ENCODE measurements at regions not wholly inside any gene's neighbourhood (a gene's known extent, or its start where the extent isn't known, plus 50 kb on each side); places are given as distances from the start of the nearest gene placed in this dataset.
"Not testable (repeated sequence)": the region's sequence is repeated elsewhere in the genome, so short reads cannot be mapped to it uniquely, and the experiment has no call there.

GRCh38 chr1:53398091-53398490 lies 61.1 kb upstream of the DMRTB1 start:
- no peaks in the 10 kb centered on the region for H3K36me3 Mint-ChIP-seq
- ChIA-PET CTCF (interaction anchor here in 1 of 2 donors (1.2 kb wide), 1 partner anchor 120 kb away, joined by 4 read pairs; no protein-coding TSS in a partner anchor), POLR2A (interaction anchor here in 1 of 2 donors (0.5 kb wide), 1 partner anchor 1629 kb away, joined by 3 read pairs; no protein-coding TSS in a partner anchor)
- no peak for ATAC-seq (replicated peaks in 1 of 4)
- whole genome bisulfite sequencing (ENCODE audit: insufficient coverage) = no CpG with 5 or more reads among the region's 4 CpGs
- H3K27ac ChIP-seq (ENCODE audit: low read length) = no peak overlapping the region
- no peak for DNase-seq
- H3K4me1 Mint-ChIP-seq = peaks cover 0 to 2% (median 0%) of the 10 kb centered on the region in 3 donors
- H3K4me1 ChIP-seq (ENCODE audit: control insufficient read depth in 1 of 2, extremely low read depth in 1 of 2, insufficient read depth in 2 of 2, low read length in 2 of 2) = peaks cover 0 to 5% of the 10 kb centered on the region in 2 experiments
- no peaks in the 10 kb centered on the region for H3K36me3 ChIP-seq (ENCODE audit: control insufficient read depth in 2 of 2, extremely low read depth in 1 of 2, insufficient read depth in 1 of 2, low read length in 1 of 2)
- peaks cover 0 to 3% of the 10 kb centered on the region in 2 donors for H3K27me3 Mint-ChIP-seq
- H3K27me3 ChIP-seq (replicated peaks in 1 of 2; ENCODE audit: control insufficient read depth in 2 of 2, extremely low read depth in 1 of 2, insufficient read depth in 2 of 2, low read length in 1 of 2) = peaks cover 0 to 9% of the 10 kb centered on the region in 2 experiments
- no peaks in the 10 kb centered on the region for H3K9me3 Mint-ChIP-seq
- no peaks in the 10 kb centered on the region for H3K9me3 ChIP-seq
- no peak overlapping the region for H3K27ac Mint-ChIP-seq
- no peak overlapping the region for H3K4me3 ChIP-seq (ENCODE audit: control insufficient read depth in 1 of 2, extremely low read depth in 1 of 2, low read length in 1 of 2)
- H3K4me3 Mint-ChIP-seq = no peak overlapping the region

- ATAC-seq (replicated peaks in 1 of 4) = no peak
- peaks cover 0 to 10% of the 10 kb centered on the region in 2 experiments for H3K27me3 ChIP-seq (replicated peaks in 1 of 2; ENCODE audit: control insufficient read depth in 2 of 2, extremely low read depth in 1 of 2, insufficient read depth in 2 of 2, low read length in 1 of 2)
- no peaks in the 10 kb centered on the region for H3K36me3 ChIP-seq (ENCODE audit: control insufficient read depth in 2 of 2, extremely low read depth in 1 of 2, insufficient read depth in 1 of 2, low read length in 1 of 2)
- DNase-seq = no peak
- Mint-ChIP-seq H3K4me1 (no peaks in the 10 kb centered on the region), H3K27ac (no peak overlapping the region), H3K9me3 (no peaks in the 10 kb centered on the region), H3K36me3 (no peaks in the 10 kb centered on the region), H3K27me3 (peaks cover 0 to 3% of the 10 kb centered on the region in 2 donors), H3K4me3 (no peak overlapping the region)
- H3K27ac ChIP-seq (ENCODE audit: low read length) = no peak overlapping the region
- no peaks in the 10 kb centered on the region for H3K9me3 ChIP-seq
- H3K4me1 ChIP-seq (ENCODE audit: control insufficient read depth in 1 of 2, extremely low read depth in 1 of 2, insufficient read depth in 2 of 2, low read length in 2 of 2) = no peaks in the 10 kb centered on the region
- H3K4me3 ChIP-seq (ENCODE audit: control insufficient read depth in 1 of 2, extremely low read depth in 1 of 2, low read length in 1 of 2) = no peak overlapping the region
- POLR2A ChIA-PET = interaction anchor here in 1 of 2 donors (0.5 kb wide), 1 partner anchor 1630 kb away, joined by 3 read pairs; no protein-coding TSS in a partner anchor
- CTCF ChIA-PET = interaction anchor here in 1 of 2 donors (0.7 to 1.2 kb wide), 3 partner anchors 10 to 1306 kb away, joined by 3 to 5 read pairs (median 4); no protein-coding TSS in a partner anchor
- 95% methylated on average over 12 of the region's 20 CpGs for WGBS (ENCODE audit: insufficient coverage)
Observed at GRCh38 chr1:53398576-53399365, 60.4 kb upstream of the DMRTB1 start.

GRCh38 chr1:53399370-53400133 lies 59.6 kb upstream of the DMRTB1 start:
- H3K27me3 ChIP-seq (replicated peaks in 1 of 2; ENCODE audit: control insufficient read depth in 2 of 2, extremely low read depth in 1 of 2, insufficient read depth in 2 of 2, low read length in 1 of 2); H3K36me3 ChIP-seq (ENCODE audit: control insufficient read depth in 2 of 2, extremely low read depth in 1 of 2, insufficient read depth in 1 of 2, low read length in 1 of 2); H3K9me3 Mint-ChIP-seq; POLR2A ChIA-PET; H3K4me1 Mint-ChIP-seq; H3K4me3 Mint-ChIP-seq; H3K9me3 ChIP-seq; H3K4me1 ChIP-seq (ENCODE audit: control insufficient read depth in 1 of 2, extremely low read depth in 1 of 2, insufficient read depth in 2 of 2, low read length in 2 of 2); H3K27ac Mint-ChIP-seq; H3K27ac ChIP-seq (ENCODE audit: low read length); H3K27me3 Mint-ChIP-seq; ATAC-seq (replicated peaks in 1 of 4); H3K36me3 Mint-ChIP-seq; H3K4me3 ChIP-seq (ENCODE audit: control insufficient read depth in 1 of 2, extremely low read depth in 1 of 2, low read length in 1 of 2); DNase-seq: not testable (repeated sequence)
- CTCF ChIA-PET = interaction anchor here in 1 of 2 donors (0.7 kb wide), 1 partner anchor 1307 kb away, joined by 5 read pairs; no protein-coding TSS in a partner anchor
- WGBS (ENCODE audit: insufficient coverage) = 88% methylated on average over 9 of the region's 15 CpGs

- H3K9me3 ChIP-seq = no peaks in the 10 kb centered on the region
- no peaks in the 10 kb centered on the region for H3K4me1 Mint-ChIP-seq
- no peaks in the 10 kb centered on the region for H3K36me3 Mint-ChIP-seq
- H3K27me3 ChIP-seq (replicated peaks in 1 of 2; ENCODE audit: control insufficient read depth in 2 of 2, extremely low read depth in 1 of 2, insufficient read depth in 2 of 2, low read length in 1 of 2) = peaks cover 0 to 10% of the 10 kb centered on the region in 2 experiments
- H3K4me1 ChIP-seq (ENCODE audit: control insufficient read depth in 1 of 2, extremely low read depth in 1 of 2, insufficient read depth in 2 of 2, low read length in 2 of 2) = no peaks in the 10 kb centered on the region
- 92% methylated on average over 13 of the region's 14 CpGs for WGBS (ENCODE audit: insufficient coverage)
- ChIA-PET CTCF (interaction anchor here (0.5 kb wide), 2 partner anchors 8 to 22 kb away, joined by 3 to 5 read pairs; no protein-coding TSS in a partner anchor), POLR2A (no interaction called here)
- H3K4me3 Mint-ChIP-seq = no peak overlapping the region
- H3K27ac ChIP-seq (ENCODE audit: low read length) = no peak overlapping the region
- DNase-seq (no peak), ATAC-seq (replicated peaks in 1 of 4) (no peak)
- H3K27me3 Mint-ChIP-seq = peaks cover 0 to 3% of the 10 kb centered on the region in 2 donors
- no peak overlapping the region for H3K27ac Mint-ChIP-seq
- H3K36me3 ChIP-seq (ENCODE audit: control insufficient read depth in 2 of 2, extremely low read depth in 1 of 2, insufficient read depth in 1 of 2, low read length in 1 of 2) = no peaks in the 10 kb centered on the region
- H3K4me3 ChIP-seq (ENCODE audit: control insufficient read depth in 1 of 2, extremely low read depth in 1 of 2, low read length in 1 of 2) = no peak overlapping the region
- no peaks in the 10 kb centered on the region for H3K9me3 Mint-ChIP-seq
Observed at GRCh38 chr1:53400761-53401674, 58.2 kb upstream of the DMRTB1 start.

GRCh38 chr1:53401813-53402745 lies 57.1 kb upstream of the DMRTB1 start:
- ChIA-PET CTCF (interaction anchor here (0.5 kb wide), 2 partner anchors 9 to 21 kb away, joined by 3 to 5 read pairs; no protein-coding TSS in a partner anchor), POLR2A (no interaction called here)
- peaks cover 0 to 2% (median 0%) of the 10 kb centered on the region in 3 donors for H3K4me1 Mint-ChIP-seq
- no peak overlapping the region for H3K4me3 Mint-ChIP-seq
- 84% methylated on average over 7 of the region's 11 CpGs for WGBS (ENCODE audit: insufficient coverage)
- Histone ChIP-seq H3K27ac (ENCODE audit: low read length) (no peak overlapping the region), H3K9me3 (no peaks in the 10 kb centered on the region), H3K4me3 (ENCODE audit: control insufficient read depth in 1 of 2, extremely low read depth in 1 of 2, low read length in 1 of 2) (no peak overlapping the region), H3K27me3 (replicated peaks in 1 of 2; ENCODE audit: control insufficient read depth in 2 of 2, extremely low read depth in 1 of 2, insufficient read depth in 2 of 2, low read length in 1 of 2) (peaks cover 0 to 5% of the 10 kb centered on the region in 2 experiments), H3K4me1 (ENCODE audit: control insufficient read depth in 1 of 2, extremely low read depth in 1 of 2, insufficient read depth in 2 of 2, low read length in 2 of 2) (no peaks in the 10 kb centered on the region), H3K36me3 (ENCODE audit: control insufficient read depth in 2 of 2, extremely low read depth in 1 of 2, insufficient read depth in 1 of 2, low read length in 1 of 2) (no peaks in the 10 kb centered on the region)
- no peak overlapping the region for H3K27ac Mint-ChIP-seq
- ATAC-seq (replicated peaks in 1 of 4) (no peak), DNase-seq (no peak)
- H3K36me3 Mint-ChIP-seq = no peaks in the 10 kb centered on the region
- no peaks in the 10 kb centered on the region for H3K9me3 Mint-ChIP-seq
- H3K27me3 Mint-ChIP-seq = no peaks in the 10 kb centered on the region
